DOHH2 (cell line): ENCODE measurements at regions not wholly inside any gene's neighbourhood (a gene's known extent, or its start where the extent isn't known, plus 50 kb on each side); places are given as distances from the start of the nearest gene placed in this dataset.

Experiments
- CTCF ChIP-seq: fragments of 200-600 bp; sonication (generic); IDR thresholded peaks from one replicate; pipeline ENCODE4 v1.5.1; 2014; ENCODE audit warnings: antibody characterized with exemption, mild to moderate bottlenecking, low read depth, low read length; ENCODE audit not compliant: poor library complexity, severe bottlenecking
- EZH2phosphoT487 ChIP-seq: fragments of 200-600 bp; sonication (generic); IDR thresholded peaks from 2 replicates; pipeline ENCODE4 v1.6.1; 2017; ENCODE audit warnings: borderline replicate concordance, mild to moderate bottlenecking, antibody characterized with exemption, low read length, moderate library complexity, mixed read lengths

GRCh38 chr10:2772135-2772534, 295.2 kb upstream of the PFKP start:
- TF ChIP-seq CTCF (no peak), EZH2phosphoT487 (no peak)
